Natural killer cell (primary cell): ENCODE measurements at regions not wholly inside any gene's neighbourhood (a gene's known extent, or its start where the extent isn't known, plus 50 kb on each side); places are given as distances from the start of the nearest gene placed in this dataset.

ENCODE experiments used
- ATAC-seq, 3 donors: fragments of 150-1000 bp in 2 of 3; fragments of 200-7000 bp in 1 of 3; cut with Tn5 transposase; 1 replicate in 1 of 3; 2 replicates in 2 of 3; pipeline ENCODE4 v1.10.0; 2021; ENCODE audit warnings: mild to moderate bottlenecking in 2 of 3, moderate library complexity in 2 of 3
- DNase-seq, 2 donors: peaks; one replicate each; pipeline versions ENCODE4 v3.0.0 to v3.0.0-alpha.2; 2013 to 2021; ENCODE audit warnings: mixed read lengths in 1 of 2
- H3K27ac ChIP-seq: one replicate; pipeline ENCODE4 v1.5.1; 2013; ENCODE audit warnings: mild to moderate bottlenecking, low read length
- H3K27me3 ChIP-seq: one replicate; pipeline ENCODE4 v1.6.1; 2013; ENCODE audit warnings: low read length; ENCODE audit not compliant: control insufficient read depth, insufficient read depth
- H3K36me3 ChIP-seq: one replicate; pipeline ENCODE4 v1.6.1; 2013; ENCODE audit warnings: low read length; ENCODE audit not compliant: control insufficient read depth, insufficient read depth
- H3K4me1 ChIP-seq: one replicate; pipeline ENCODE4 v1.6.1; 2013; ENCODE audit warnings: low read length; ENCODE audit not compliant: control insufficient read depth, insufficient read depth
- H3K4me3 ChIP-seq: one replicate; pipeline ENCODE4 v1.5.1; 2013; ENCODE audit warnings: low read length
- H3K9me3 ChIP-seq: one replicate; pipeline ENCODE4 v1.6.1; 2013; ENCODE audit warnings: low read length; ENCODE audit not compliant: control insufficient read depth, insufficient read depth
- H3K27ac Mint-ChIP-seq, 2 donors: one replicate each; pipeline ENCODE4 v1.8.0; 2022; ENCODE audit warnings: mild to moderate bottlenecking in 2 of 2, mixed read lengths in 2 of 2, moderate library complexity in 1 of 2
- H3K27me3 Mint-ChIP-seq, 2 donors: one replicate each; pipeline ENCODE4 v1.8.0; 2022; ENCODE audit warnings: low read depth in 2 of 2, mixed read lengths in 2 of 2
- H3K36me3 Mint-ChIP-seq: one replicate; pipeline ENCODE4 v1.8.0; 2022; ENCODE audit warnings: mixed read lengths
- H3K4me1 Mint-ChIP-seq, 2 donors: one replicate each; pipeline ENCODE4 v1.8.0; 2022; ENCODE audit warnings: mixed read lengths in 2 of 2
- H3K4me3 Mint-ChIP-seq: one replicate; pipeline ENCODE4 v1.8.0; 2022; ENCODE audit warnings: mild to moderate bottlenecking, moderate library complexity, mixed read lengths
- H3K9me3 Mint-ChIP-seq, 2 donors: one replicate each; pipeline ENCODE4 v1.8.0; 2022; ENCODE audit warnings: mixed read lengths in 2 of 2
- CTCF ChIP-seq: fragments of 200-600 bp; IDR thresholded peaks from one replicate; pipeline ENCODE4 v1.8.0; 2022; ENCODE audit warnings: antibody characterized with exemption
- WGBS: methylation state at CpG from one replicate; pipeline ENCODE4 v1.1.7; 2013; ENCODE audit warnings: missing lambda C conversion rate; ENCODE audit not compliant: insufficient coverage; 5-methylcytosine and 5-hydroxymethylcytosine counted together
- intact Hi-C: fragments of 100-400 bp; cut with micrococcal nuclease; formaldehyde crosslinking; loops from one replicate; pipeline ENCODE4 v1.14.2; 2022

- Mint-ChIP-seq H3K4me3 (no peak overlapping the region), H3K36me3 (no peaks in the 10 kb centered on the region), H3K9me3 (peaks cover 11 to 13% of the 10 kb centered on the region in 2 donors), H3K4me1 (no peaks in the 10 kb centered on the region), H3K27me3 (no peaks in the 10 kb centered on the region), H3K27ac (no peak overlapping the region)
- Histone ChIP-seq H3K4me3 (no peak overlapping the region), H3K27me3 (no peaks in the 10 kb centered on the region), H3K9me3 (peaks cover 6% of the 10 kb centered on the region), H3K36me3 (no peaks in the 10 kb centered on the region), H3K4me1 (no peaks in the 10 kb centered on the region), H3K27ac (no peak overlapping the region)
- WGBS = 98% methylated on average over 4 of the region's 5 CpGs
- no peak for DNase-seq
- intact Hi-C loops = no loop called here
- TF ChIP-seq CTCF = no peak
- ATAC-seq = no peak
Observed at GRCh38 chr5:4570047-4570995, 569.8 kb upstream of the ADAMTS16 start.

- 83% methylated on average over 6 of the region's 7 CpGs for WGBS
- H3K9me3 Mint-ChIP-seq = peaks cover 8 to 10% of the 10 kb centered on the region in 2 donors
- H3K4me1 ChIP-seq = no peaks in the 10 kb centered on the region
- ATAC-seq (no peak), DNase-seq (no peak)
- TF ChIP-seq CTCF = no peak
- no peak overlapping the region for H3K4me3 ChIP-seq
- intact Hi-C loops = no loop called here
- H3K4me1 Mint-ChIP-seq = no peaks in the 10 kb centered on the region
- H3K4me3 Mint-ChIP-seq = no peak overlapping the region
- no peaks in the 10 kb centered on the region for H3K27me3 Mint-ChIP-seq
- no peaks in the 10 kb centered on the region for H3K27me3 ChIP-seq
- no peaks in the 10 kb centered on the region for H3K36me3 ChIP-seq
- no peak overlapping the region for H3K27ac ChIP-seq
- H3K36me3 Mint-ChIP-seq = no peaks in the 10 kb centered on the region
- H3K27ac Mint-ChIP-seq = no peak overlapping the region
- H3K9me3 ChIP-seq = peaks cover 6% of the 10 kb centered on the region
Observed at GRCh38 chr5:4571248-4571948, 568.7 kb upstream of the ADAMTS16 start.

GRCh38 chr5:4572311-4573100 lies 567.6 kb upstream of the ADAMTS16 start:
- Mint-ChIP-seq H3K36me3 (no peaks in the 10 kb centered on the region), H3K4me1 (no peaks in the 10 kb centered on the region), H3K27me3 (no peaks in the 10 kb centered on the region), H3K4me3 (no peak overlapping the region), H3K27ac (no peak overlapping the region), H3K9me3 (peaks cover 8 to 10% of the 10 kb centered on the region in 2 donors)
- Histone ChIP-seq H3K9me3 (peaks cover 6% of the 10 kb centered on the region), H3K4me1 (no peaks in the 10 kb centered on the region), H3K4me3 (no peak overlapping the region), H3K27me3 (no peaks in the 10 kb centered on the region), H3K36me3 (no peaks in the 10 kb centered on the region), H3K27ac (no peak overlapping the region)
- DNase-seq (no peak), ATAC-seq (no peak)
- 98% methylated on average over 5 of the region's 6 CpGs for WGBS
- intact Hi-C loops = no loop called here
- TF ChIP-seq CTCF = no peak
